Germinal center (tissue), 1 donor: ENCODE measurements at regions not wholly inside any gene's neighbourhood (a gene's known extent, or its start where the extent isn't known, plus 50 kb on each side); places are given as distances from the start of the nearest gene placed in this dataset.

Source experiments
- DNase-seq: peaks from one replicate; pipeline ENCODE4 v3.0.0; 2012; ENCODE audit warnings: mixed read lengths, low spot score

DNA sequence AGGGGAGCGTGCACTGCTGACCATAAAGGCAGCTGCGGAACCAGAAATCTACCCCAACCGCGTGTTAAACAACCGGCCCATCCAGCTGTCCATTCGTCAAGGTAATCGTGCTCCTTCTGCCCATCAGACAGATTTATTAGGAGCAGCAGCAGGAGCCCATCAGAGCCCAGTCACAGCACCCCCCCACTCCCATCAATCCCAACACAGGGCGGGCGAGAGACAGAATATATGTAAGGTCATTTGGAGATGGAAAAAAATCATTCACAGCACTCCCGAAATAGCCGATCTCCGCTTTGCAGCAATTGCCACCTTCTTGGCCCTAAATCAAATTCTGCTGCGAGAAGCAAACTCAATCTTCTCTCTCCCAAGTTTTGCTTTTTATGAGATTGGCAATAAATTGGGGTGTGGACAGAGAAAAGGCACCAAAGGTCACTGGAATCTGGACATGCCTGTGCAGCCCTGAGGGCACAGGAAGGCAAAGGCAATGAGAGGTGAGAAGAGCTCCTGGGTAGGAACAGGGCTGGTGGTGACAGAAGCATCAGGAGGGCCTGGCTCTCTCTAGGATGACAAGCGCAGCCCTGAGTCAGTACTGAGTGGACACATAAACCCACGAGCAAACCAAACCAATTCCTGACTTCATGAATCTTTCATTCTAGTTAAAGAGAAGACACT lies 145.0 kb upstream of the ZMIZ1 start:
- no peak for DNase-seq

DNA sequence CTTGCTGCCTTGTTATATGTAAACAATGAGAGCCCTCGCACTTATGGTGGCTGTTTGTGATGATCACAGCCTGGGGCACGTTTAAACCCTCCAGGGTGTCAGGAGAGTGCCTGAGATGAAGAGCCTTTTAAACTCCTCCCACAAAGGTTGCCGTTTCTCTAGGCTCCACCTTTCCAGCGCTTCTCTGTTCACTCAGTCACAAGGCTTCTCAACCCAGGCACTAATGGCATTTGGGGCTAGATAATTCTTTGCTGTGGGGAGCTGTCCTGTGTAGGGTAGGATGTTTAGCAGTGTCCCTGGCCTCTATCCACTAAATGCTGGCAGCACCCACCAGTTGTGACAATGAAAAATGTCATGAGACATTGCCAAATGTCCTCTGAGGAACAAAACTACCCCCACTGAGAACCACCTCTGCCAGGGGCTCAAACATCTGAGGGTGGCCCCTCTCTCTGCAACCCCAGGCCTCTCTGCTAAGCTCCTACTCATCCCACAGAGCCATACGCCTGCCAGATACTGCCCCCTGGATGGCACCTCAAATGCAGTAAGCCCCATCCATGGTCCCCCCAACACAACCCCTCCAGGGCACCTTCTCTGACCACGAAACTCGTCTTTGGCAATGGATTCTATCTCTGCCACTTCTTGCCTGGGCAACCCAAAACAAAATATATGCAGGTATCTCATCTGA lies 144.3 kb upstream of the ZMIZ1 start:
- DNase-seq, result no peak

DNA sequence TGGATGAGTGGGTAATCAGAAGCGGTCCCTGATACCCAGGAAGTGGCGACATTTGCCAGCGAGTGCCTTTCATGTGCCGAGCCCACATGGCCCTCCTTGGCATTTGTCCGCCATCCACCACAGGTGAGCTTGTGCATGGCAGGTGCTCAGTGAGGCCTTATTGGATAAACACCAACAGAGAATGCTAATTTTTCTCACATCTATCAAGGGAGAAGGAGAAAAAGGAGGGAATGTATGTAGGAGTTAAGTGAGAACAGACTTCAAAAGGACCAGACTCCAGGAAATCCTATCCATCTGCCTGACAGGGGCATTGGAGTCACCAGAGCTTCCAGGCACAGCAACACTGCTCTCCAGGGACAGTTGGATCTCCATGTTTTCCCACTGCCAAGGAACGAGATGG lies 143.5 kb upstream of the ZMIZ1 start:
- DNase-seq, result no peak

DNA sequence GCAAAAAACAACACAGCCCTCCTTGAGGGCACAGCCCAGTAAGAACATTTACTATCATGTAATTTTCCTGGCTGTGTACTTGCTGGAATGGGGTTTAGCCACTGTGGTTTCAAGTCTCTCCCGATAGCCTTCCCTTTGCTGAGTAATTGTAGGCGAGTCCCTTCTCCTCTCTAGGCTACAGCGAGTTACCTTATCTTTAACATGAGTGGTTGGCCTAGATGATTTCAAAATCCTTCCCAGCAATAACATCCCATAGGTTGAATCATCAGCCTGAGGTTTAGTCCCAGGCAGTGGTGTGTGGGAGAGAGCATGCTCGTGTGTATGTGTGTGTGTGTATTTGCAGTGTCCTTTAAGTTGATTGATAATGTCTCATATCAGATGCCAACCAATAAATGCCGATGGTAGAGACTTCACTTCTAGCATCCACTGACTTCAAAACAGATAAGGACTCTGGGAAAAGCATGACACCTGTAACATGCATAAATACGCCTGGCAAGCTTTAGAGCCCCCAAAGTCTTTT lies 142.9 kb upstream of the ZMIZ1 start:
- DNase-seq, result no peak

DNA sequence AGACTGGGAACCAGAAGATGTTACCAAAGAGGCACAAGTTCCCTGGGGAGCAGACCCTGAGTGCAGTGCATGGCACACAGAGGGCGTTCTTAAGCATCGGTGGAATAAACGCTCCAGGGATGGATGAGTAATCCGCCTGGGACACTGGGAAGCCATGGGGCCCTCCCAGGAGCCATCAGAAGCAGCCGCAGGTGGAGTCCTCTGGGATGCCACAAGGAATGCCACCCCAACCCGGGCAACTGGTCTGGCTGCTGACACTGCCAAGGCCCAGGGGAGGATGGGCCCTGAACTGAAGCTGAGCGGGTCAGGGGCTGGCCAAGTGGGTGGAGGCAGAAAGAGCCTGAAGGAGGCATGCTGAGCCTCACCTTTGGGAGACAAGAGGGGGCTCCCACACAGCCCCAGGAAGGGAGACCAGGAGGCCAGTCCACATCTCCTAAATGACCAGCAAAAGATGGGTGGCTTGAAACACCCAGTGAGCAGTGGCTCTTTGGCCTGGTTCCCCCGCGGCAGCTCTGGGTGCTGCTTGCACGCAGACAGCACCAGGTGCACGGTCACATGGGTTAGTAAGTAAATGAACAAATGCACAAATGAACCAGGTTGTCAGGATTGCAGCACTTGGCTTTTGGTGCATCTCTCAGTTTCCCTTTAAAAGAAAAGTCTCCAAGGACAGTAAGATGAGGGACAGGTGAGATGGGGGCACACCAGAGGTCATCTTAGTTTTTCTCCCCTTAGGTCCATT lies 141.3 kb upstream of the ZMIZ1 start:
- no peak for DNase-seq

DNA sequence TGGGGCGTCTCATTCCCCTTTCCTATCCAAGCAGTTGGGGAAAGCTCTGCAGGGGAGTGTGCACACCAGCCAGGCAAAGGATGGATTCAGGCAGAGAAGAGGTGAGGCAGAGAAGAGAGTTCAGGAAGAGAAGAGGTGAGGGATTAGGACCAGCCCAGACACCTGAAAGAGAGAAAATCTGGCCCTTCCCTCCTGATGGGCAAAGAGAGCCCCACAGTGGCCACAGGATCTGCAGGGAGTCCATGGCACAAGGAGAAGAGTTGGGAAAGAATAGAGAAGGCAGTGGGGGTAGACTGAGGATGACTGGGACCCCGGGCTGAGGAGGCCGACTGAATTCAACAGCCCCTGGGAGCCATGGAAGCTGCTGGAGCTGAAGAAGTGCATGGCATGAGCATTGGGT lies 140.4 kb upstream of the ZMIZ1 start:
- no peak for DNase-seq

DNA sequence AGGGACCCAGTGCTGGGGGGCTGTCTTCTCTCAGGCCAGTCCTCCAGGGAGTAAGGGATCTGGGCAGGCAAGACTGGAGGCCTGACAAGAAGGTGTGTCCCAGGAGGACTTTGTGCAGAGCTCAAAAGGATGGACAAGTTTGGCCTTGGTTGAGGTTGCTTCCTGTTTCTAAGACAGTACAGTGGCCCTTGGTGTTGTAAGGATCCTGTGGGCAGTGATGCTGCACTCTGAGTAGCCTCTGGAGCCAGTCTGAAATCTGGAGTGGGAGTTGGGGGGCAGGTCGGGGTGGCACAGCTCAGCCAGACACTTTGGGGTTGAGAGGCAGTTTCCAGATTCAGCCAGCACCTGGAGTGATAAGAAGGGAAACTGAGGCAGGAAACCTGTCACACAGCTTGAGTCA lies 139.2 kb upstream of the ZMIZ1 start:
- DNase-seq, result no peak

DNA sequence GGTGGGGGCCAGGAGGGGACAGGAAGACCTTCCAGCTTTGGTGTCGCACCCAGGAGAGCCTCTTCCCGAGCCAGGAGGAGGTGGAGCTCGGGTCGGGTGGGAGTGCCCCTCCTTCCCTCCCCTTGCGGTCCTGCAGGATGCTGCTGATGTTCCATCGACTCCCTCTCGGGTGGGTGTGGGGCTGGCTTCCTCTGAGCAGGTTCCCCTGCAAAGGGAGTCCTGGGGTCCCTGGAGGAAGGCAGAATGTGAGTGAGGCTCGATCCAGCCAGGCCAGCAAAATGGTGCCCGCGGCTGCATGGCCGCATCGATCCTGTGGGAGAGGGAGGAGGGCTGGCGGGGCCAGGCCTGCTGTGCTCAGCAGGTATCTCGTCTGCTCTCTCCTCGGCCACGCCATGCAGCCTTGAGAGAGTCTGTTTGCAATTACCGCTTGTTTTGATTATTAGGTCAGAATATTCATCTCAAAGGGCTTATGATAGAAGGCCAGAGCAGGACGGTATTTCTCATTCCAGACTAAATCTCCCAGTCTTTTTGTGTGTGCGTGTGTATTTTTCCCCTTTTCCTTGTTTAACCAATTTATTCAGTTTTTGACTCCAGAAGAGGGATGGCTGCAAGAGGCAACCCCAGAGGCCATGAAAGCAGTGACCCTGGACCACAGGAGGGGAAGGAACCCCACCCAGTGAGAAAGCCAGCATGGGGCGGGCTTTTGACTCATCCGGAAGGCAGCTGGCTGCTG lies 137.3 kb upstream of the ZMIZ1 start:
- no peak for DNase-seq

DNA sequence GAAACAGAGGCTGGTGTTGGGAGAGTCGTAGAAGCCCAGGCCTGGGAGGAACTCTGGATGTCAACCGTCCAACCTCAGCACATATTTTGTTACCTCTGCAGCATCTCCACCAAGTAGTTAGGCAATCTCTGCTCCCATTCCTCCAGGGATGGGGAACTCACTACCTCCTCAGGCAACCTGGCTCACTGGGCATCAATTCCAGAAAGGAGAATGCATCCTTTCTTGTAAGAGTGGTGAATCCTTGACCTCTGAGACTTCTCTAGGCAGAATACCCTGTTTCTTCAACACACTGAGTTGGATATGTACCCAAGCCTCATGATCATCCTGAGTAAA lies 136.7 kb upstream of the ZMIZ1 start:
- DNase-seq, result no peak

DNA sequence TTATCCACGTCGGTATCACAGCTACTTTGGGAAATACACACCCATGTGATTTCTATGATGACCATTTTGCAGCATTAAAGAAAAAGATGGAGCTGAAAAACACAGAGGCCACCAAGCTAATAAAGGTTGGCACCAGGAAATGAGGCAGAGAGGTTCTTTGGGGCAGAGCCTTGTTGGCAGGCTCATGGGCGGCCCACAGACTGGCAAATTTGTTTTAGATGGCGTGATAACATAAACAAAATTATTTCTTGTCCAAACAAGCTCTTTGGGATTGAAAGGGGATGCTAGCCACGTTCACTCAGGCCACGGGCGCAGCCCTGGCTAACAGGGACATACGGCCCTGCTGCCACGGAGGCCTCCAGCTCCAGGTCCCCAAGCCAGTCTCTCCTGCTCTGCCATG lies 135.9 kb upstream of the ZMIZ1 start:
- no peak for DNase-seq

DNA sequence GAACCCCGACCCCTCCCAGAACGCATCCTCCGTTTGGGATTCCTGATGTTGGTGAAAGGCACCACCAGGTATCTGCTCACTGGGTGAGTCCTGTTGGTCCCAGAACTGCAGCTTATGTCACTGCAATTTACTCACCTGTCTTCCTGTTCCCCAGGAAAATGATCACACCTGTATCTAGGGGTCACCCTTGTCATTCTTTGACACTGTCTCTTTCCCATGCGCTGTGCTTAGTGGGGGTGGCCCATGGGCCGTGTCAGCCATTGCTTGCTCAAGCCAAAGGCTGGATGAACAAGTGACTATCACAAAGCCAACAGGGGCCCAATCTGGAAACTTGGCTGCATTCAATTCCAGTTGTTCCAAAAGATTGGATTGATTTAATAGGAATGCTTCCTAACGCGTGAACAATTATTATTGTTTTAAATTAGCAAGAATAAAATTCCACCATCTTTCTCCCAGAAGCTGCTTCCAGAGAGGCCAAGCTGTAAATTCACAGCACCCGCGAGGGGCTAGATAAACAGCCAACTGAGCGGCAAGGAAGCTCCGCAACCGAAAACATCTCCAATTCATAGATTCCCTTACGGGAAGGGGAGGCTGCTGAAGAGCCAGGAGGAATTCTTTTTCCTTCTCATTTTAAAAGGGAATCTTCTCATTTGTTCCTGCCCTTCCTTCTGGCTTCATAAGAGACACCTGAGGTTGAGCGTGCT lies 134.8 kb upstream of the ZMIZ1 start:
- DNase-seq, result no peak

DNA sequence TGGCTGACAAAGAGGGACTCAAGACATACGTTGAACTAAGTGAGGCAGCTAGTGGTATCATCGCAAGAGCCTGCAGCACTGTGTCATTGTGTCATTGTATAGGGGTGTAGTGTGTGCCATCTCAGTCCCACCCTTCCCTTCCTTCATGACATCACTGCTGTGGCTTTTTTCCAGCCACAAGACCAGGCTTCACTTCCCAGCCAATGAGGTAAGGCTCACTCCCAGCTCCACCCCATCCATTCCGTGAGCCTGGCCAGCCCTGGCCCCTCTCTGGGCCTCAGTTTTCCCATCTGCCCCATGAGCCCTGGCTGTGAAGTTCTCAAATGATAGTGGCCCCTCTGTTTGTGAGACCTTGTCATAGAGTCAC lies 134.3 kb upstream of the ZMIZ1 start:
- DNase-seq, result no peak

DNA sequence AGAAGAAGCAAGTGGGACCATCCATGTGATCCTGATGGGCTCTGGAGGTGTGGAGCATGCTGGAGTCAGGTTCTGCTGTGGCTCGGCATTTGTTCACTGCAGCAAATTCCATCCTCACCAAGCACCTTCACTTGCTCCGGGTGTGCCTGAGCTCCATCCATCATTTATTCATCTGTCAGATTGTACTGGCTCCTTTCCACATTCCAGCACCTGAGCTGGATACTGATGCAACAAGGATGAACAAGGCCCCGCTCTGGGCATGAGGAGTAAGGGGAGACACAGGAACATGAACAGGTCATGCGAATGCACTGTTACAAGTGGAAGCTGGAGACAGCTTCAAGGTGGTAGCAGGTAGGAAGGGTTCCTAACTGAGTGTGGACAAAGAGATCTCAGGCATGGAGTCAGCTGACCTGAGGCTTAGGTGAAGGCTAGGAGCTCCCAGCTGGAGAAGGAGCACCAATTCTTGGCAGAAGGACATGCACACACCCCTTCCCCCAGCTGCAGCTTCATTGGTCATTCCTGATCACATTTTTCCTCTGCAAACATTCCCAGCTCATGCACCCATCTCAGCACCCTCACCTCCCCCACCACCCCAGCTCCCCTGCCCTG lies 133.7 kb upstream of the ZMIZ1 start:
- no peak for DNase-seq

DNA sequence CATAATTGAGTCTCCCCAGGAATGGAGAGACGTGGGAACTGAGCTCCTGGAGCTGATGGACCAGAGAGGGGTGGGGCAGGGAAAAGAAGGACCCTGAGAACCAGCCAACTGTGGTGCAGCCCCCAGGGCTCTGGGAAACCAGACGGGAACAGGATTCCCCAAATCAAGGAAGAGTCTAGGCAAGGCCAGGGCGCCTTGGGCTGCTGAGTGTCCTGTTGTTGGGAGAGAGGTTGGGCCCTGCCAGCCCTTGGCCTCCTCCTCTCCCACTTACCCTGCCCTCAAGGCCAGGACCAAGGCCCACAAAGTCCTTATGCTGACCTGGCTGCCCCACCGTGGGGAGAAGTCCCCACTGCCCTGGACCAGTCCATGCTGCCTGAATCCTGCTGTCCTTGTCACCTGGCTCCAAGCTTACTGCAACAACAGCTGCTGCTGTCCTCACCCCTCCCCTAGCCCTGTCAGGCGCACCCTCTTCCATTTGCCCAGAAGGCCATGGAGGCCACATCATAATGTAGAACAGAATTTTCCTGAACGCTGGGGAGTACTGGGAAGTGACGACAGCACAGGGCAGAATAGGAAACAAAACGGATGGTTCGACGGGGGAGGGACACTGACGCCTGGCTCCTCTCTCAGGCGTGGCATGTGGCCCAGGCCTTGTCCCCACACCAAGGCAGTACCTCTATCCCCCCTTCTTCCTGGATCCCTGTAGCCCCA lies 132.9 kb upstream of the ZMIZ1 start:
- no peak for DNase-seq

DNA sequence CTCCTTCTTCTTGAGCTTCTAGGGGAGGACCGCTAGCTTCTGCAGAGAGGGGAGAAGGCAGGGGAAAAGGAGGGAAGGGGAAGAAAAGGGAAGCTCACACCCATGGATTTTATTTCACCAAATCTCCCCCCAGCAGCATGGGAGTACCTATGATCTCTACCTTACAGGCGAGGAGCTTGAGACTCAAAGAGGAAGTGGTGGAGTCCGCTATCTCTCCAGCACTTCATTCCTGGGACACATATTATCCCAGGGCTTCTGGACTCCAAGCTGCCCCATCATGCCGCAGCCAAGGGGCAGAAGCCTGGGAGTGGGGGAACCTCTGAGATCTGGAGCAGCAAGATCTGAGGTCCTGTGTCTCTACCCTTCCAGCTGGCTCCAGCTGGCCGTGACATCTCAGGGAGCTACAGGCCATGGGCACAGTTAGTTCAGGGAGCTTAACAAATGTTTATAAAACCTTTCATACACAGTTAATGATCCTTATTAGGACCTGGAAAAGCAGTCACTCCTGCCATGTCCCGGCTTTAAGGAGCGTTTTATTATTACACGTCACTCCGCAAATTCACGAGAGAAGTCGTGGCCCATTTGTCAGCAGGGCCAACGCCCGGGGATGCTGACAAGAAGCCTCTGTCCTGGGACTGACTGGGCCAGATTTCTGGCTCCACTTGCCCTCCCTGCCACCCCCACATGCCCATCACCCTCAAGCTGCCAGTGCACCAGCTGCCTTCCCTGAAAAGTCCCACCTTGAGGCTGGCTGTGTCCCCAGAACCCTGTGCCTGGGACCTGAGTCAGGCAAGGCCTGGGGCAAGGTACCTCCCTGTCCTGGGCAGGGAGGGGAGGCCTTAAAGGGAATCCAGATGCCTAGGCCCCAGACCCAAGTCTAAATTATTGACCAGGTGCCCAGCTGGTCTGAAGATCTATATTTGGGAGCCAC lies 132.1 kb upstream of the ZMIZ1 start:
- DNase-seq, result no peak

DNA sequence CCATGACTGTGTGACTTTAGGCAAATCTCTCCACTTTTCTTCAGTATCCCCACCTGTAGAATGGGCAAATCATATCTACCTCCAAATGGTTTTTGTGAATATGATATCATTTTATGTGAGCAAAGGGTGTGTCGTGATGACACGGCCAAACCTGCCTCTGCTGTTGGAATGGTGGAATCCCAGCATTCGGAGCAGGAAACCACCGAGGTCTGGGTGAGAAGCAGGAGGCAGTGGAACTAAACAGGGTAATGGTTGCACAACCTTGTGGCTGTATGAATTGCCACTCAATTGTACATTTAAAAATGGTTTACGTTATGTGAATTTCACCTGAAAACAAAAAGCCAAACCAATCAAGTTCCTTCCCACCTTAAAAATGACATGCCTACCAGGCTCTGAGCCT lies 131.4 kb upstream of the ZMIZ1 start:
- no peak for DNase-seq

DNA sequence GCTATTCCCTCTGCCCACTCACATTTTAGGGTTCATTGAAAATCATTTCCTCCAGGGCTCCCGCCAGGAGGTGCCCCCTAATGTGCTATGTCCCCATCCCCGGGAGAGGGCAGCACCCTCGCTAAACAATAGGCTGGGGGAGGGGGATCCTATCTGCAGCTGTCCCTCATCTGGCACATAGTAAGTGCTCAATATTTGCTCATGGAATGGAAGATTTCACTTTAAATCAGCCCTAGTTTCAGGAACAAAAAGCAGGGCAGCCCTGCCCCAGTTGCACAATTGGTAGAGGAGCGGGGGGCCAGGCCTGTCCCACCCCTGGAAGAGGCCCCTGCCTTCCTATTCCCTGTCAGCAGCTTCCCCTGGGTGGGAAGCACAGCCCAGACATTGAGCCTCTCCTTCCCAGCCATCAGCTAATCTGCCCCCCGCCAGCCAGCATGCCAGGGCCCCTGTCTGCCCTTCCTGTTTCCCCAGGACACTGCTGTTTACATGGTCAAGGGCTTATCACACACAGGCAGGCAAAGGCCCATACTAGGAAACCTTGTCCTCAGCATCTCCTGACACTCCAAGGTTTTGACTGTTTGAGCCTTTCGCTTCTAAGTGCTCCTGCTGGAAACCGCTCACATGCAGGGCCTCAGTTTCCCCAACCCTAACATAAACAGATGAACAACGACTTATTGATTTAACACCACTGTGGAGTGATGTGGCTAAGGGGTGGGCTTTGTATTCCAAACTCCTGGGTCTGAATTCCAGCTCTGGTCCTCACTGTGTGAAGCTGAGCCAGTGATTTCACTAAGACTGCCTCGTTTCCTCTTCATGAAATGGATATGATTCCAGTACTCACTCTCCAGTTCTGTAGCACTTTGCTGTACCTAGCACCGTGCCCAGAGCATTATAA lies 130.7 kb upstream of the ZMIZ1 start:
- peak; percentile 27 for DNase-seq
